GM12878 (cell line): ENCODE measurements at regions not wholly inside any gene's neighbourhood (a gene's known extent, or its start where the extent isn't known, plus 50 kb on each side); places are given as distances from the start of the nearest gene placed in this dataset.

ENCODE experiments used
- ATAC-seq: fragments of 200-7000 bp; cut with Tn5 transposase; 3 replicates; pipeline ENCODE4 v1.9.1; 2020; ENCODE audit warnings: mild to moderate bottlenecking, moderate library complexity
- BruUV-seq: library from RNA; stranded (reverse); fragments of 400-500 nt; replicated peaks from 2 replicates; lab custom pipeline; 2021; lab: Mats Ljungman, UMichigan
- CTCF ChIA-PET: fragments of 300-600 bp; sonication (Branson Sonifier 250); formaldehyde crosslinking; extraction: SDS; loops from one replicate; lab custom pipeline; 2021; ENCODE audit warnings: inconsistent platforms; lab: Yijun Ruan, JAX
- POLR2A ChIA-PET: fragments of 350-600 bp; formaldehyde crosslinking; extraction: SDS; loops from one replicate; lab custom pipeline; 2021; ENCODE audit warnings: inconsistent platforms; lab: Charles Lee
- RAD21 ChIA-PET: fragments of 300-600 bp; sonication (Branson Sonifier 250); formaldehyde crosslinking; loops from one replicate; lab custom pipeline; 2023; ENCODE audit warnings: antibody characterized with exemption; ENCODE audit not compliant: unreplicated experiment; lab: Charles Lee
- SMC1A ChIA-PET: fragments of 300-600 bp; sonication (Branson Sonifier 250); formaldehyde crosslinking; loops from one replicate; lab custom pipeline; 2023; ENCODE audit not compliant: unreplicated experiment, uncharacterized antibody; lab: Charles Lee
- DNase-seq: peaks from one replicate; pipeline ENCODE4 v3.0.0-alpha.2; 2011; ENCODE audit warnings: low read depth, low spot score
- FAIRE-seq: peaks from 3 replicates; lab custom pipeline; 2011; peaks lifted over from hg19 to GRCh38; lab: Jason Lieb, UNC
- H2AFZ ChIP-seq: 2 replicates; pipeline ENCODE4 v1.6.0; 2011; ENCODE audit warnings: low read depth, low read length, control low read depth; ENCODE audit not compliant: control insufficient read depth
- H3K27ac ChIP-seq: 2 replicates; pipeline ENCODE4 v1.5.1; 2011; ENCODE audit warnings: control low read depth; ENCODE audit not compliant: control insufficient read depth, insufficient read depth
- H3K27me3 ChIP-seq, 2 experiments: replicated peaks in 1 of 2; 2 replicates each; pipeline versions ENCODE4 v1.6.0 to v1.6.1; 2011; ENCODE audit warnings: low read length in 1 of 2; ENCODE audit not compliant: control insufficient read depth in 2 of 2, insufficient read depth in 2 of 2
- H3K36me3 ChIP-seq, 2 experiments: 2 replicates each; pipeline ENCODE4 v1.5.1; 2011; ENCODE audit warnings: low read length in 1 of 2; ENCODE audit not compliant: control insufficient read depth in 2 of 2, insufficient read depth in 2 of 2
- H3K4me1 ChIP-seq: 2 replicates; pipeline ENCODE4 v1.6.1; 2011; ENCODE audit warnings: mild to moderate bottlenecking, low read length, moderate library complexity, mixed read lengths; ENCODE audit not compliant: control insufficient read depth, insufficient read depth
- H3K4me2 ChIP-seq: 2 replicates; pipeline ENCODE4 v1.6.0; 2011; ENCODE audit warnings: control low read depth; ENCODE audit not compliant: control insufficient read depth, insufficient read depth
- H3K4me3 ChIP-seq: fragments of 200-600 bp; sonication (generic); 2 replicates; pipeline ENCODE4 v1.5.1; 2016
- H3K79me2 ChIP-seq: 2 replicates; pipeline ENCODE4 v1.6.0; 2011; ENCODE audit warnings: low read length; ENCODE audit not compliant: control insufficient read depth, insufficient read depth
- H3K9ac ChIP-seq: 2 replicates; pipeline ENCODE4 v1.8.0; 2011; ENCODE audit warnings: low read length, control low read depth, mixed read lengths; ENCODE audit not compliant: control insufficient read depth, insufficient read depth
- H3K9me3 ChIP-seq: replicated peaks from 3 replicates; pipeline ENCODE4 v1.5.1; 2011; ENCODE audit warnings: mild to moderate bottlenecking, low read length; ENCODE audit not compliant: control insufficient read depth, insufficient read depth
- H4K20me1 ChIP-seq: 2 replicates; pipeline ENCODE4 v1.6.0; 2011; ENCODE audit not compliant: control insufficient read depth, insufficient read depth
- ASH2L ChIP-seq: fragments of 300-600, 200-600 bp; sonication (generic); IDR thresholded peaks from 2 replicates; pipeline ENCODE4 v1.6.1; 2017; ENCODE audit warnings: low read depth, mild to moderate bottlenecking, borderline replicate concordance
- CHD2 ChIP-seq: IDR thresholded peaks from 2 replicates; pipeline ENCODE4 v1.6.1; 2011; ENCODE audit warnings: low read depth, low read length, improper control_type of control experiment, borderline replicate concordance
- HDAC6 ChIP-seq: fragments of 200-600 bp; sonication (generic); IDR thresholded peaks from one replicate; pipeline ENCODE4 v1.8.0; 2017; ENCODE audit warnings: antibody characterized with exemption; ENCODE audit not compliant: unreplicated experiment
- HDGF ChIP-seq: fragments of 450-650 bp; IDR thresholded peaks from 2 replicates; pipeline ENCODE4 v1.6.1; 2016; ENCODE audit warnings: antibody characterized with exemption
- LARP7 ChIP-seq: fragments of 450-650 bp; IDR thresholded peaks from 2 replicates; pipeline ENCODE4 v1.6.1; 2017; ENCODE audit warnings: mild to moderate bottlenecking
- MYB ChIP-seq: fragments of 150-350 bp; IDR thresholded peaks from 2 replicates; pipeline ENCODE4 v1.6.1; 2014; ENCODE audit warnings: mild to moderate bottlenecking, low read depth, low read length, borderline replicate concordance
- YY1 ChIP-seq: IDR thresholded peaks from 2 replicates; pipeline ENCODE4 v1.6.1; 2011; ENCODE audit warnings: low read depth, mild to moderate bottlenecking, low read length
- ZBTB40 ChIP-seq: fragments of 450-650 bp; IDR thresholded peaks from 2 replicates; pipeline ENCODE4 v1.6.1; 2016; ENCODE audit warnings: mild to moderate bottlenecking, moderate library complexity, borderline replicate concordance
- WGBS: methylation state at CpG from one replicate; pipeline ENCODE4 v1.1.6; 2016; ENCODE audit warnings: low lambda C conversion rate; ENCODE audit not compliant: insufficient replicate concordance, insufficient coverage; ENCODE audit errors: missing lambda C conversion rate; 5-methylcytosine and 5-hydroxymethylcytosine counted together
- in situ Hi-C: fragments of 300-500 bp; cut with MboI; formaldehyde crosslinking; loops from 9 replicates; pipeline ENCODE4 v1.14.3; 2018; ENCODE audit warnings: mixed read lengths
- intact Hi-C: fragments of 100-400 bp; cut with micrococcal nuclease; formaldehyde crosslinking; loops from one replicate; pipeline ENCODE4 v1.14.2; 2022; ENCODE audit not compliant: unreplicated experiment

- H3K27me3 ChIP-seq, result no peaks in the 10 kb centered on the region
- in situ Hi-C loops, result no loop called here
- intact Hi-C loops, result no loop called here
- H3K4me1 ChIP-seq, result peaks cover 3% of the 10 kb centered on the region
- no peaks in the 10 kb centered on the region for H3K79me2 ChIP-seq
- no TSS peak for BruUV-seq
- ChIA-PET POLR2A (no interaction called here), CTCF (no interaction called here), SMC1A (no interaction called here), RAD21 (no interaction called here)
- no peaks in the 10 kb centered on the region for H3K36me3 ChIP-seq
- H2AFZ ChIP-seq, result no peak overlapping the region
- H3K9me3 ChIP-seq, result no peaks in the 10 kb centered on the region
- DNase-seq (no peak), ATAC-seq (no peak), FAIRE-seq (no peak)
- no peak overlapping the region for H3K4me2 ChIP-seq
- no peak overlapping the region for H3K27ac ChIP-seq
- no peaks in the 10 kb centered on the region for H4K20me1 ChIP-seq
- no peak overlapping the region for H3K4me3 ChIP-seq
- 66% methylated on average over 10 of the region's 10 CpGs for WGBS
- no peak for TF ChIP-seq ZBTB40
- no peak for TF ChIP-seq HDGF
- no peak for TF ChIP-seq LARP7
- no peak for TF ChIP-seq ASH2L
- TF ChIP-seq MYB, result no peak
- TF ChIP-seq CHD2, result no peak
- no peak for TF ChIP-seq YY1
- TF ChIP-seq HDAC6, result no peak
- H3K9ac ChIP-seq, result no peak overlapping the region
These were observed 297.8 kb upstream of the ZNF32 start for GRCh38 chr10:43946445-43946844.
